MM.1S (cell line): ENCODE measurements at regions not wholly inside any gene's neighbourhood (a gene's known extent, or its start where the extent isn't known, plus 50 kb on each side); places are given as distances from the start of the nearest gene placed in this dataset.

Experiments
- DNase-seq: peaks from one replicate; pipeline ENCODE4 v3.0.0-alpha.2; 2015
- H2AFZ ChIP-seq: fragments of 300-600 bp; sonication (generic); 2 replicates; pipeline ENCODE4 v1.6.0; 2016; ENCODE audit warnings: antibody characterized with exemption, low read length
- H3F3A ChIP-seq: fragments of 300-600 bp; sonication (generic); 2 replicates; pipeline ENCODE4 v1.6.1; 2016; ENCODE audit warnings: mild to moderate bottlenecking, antibody characterized with exemption, low read length, moderate library complexity, mixed read lengths; ENCODE audit not compliant: insufficient read depth
- H3K27ac ChIP-seq: fragments of 300-600 bp; sonication (generic); 2 replicates; pipeline ENCODE4 v1.5.1; 2016; ENCODE audit warnings: mild to moderate bottlenecking, low read length
- H3K27me3 ChIP-seq: fragments of 300-600 bp; sonication (generic); replicated peaks from 2 replicates; pipeline ENCODE4 v1.6.0; 2016; ENCODE audit warnings: low read length; ENCODE audit not compliant: insufficient read depth
- H3K36me3 ChIP-seq: fragments of 300-600 bp; sonication (generic); replicated peaks from 2 replicates; pipeline ENCODE4 v1.6.1; 2016; ENCODE audit warnings: mild to moderate bottlenecking, low read length, mixed read lengths; ENCODE audit not compliant: insufficient read depth
- H3K4me1 ChIP-seq: fragments of 300-600 bp; sonication (generic); 2 replicates; pipeline ENCODE4 v1.6.1; 2016; ENCODE audit warnings: low read length, mixed read lengths
- H3K4me2 ChIP-seq: fragments of 300-600 bp; sonication (generic); 2 replicates; pipeline ENCODE4 v1.6.0; 2016; ENCODE audit warnings: low read depth, low read length
- H3K4me3 ChIP-seq: fragments of 300-600 bp; sonication (generic); 2 replicates; pipeline ENCODE4 v1.5.1; 2016; ENCODE audit warnings: low read length, mixed read lengths
- H3K79me2 ChIP-seq: fragments of 300-600 bp; sonication (generic); 2 replicates; pipeline ENCODE4 v1.6.1; 2016; ENCODE audit warnings: mixed run types, low read length, mixed read lengths
- H3K9ac ChIP-seq: fragments of 300-600 bp; sonication (generic); 2 replicates; pipeline ENCODE4 v1.6.1; 2016; ENCODE audit warnings: low read length, mixed read lengths
- H3K9me2 ChIP-seq: fragments of 300-600 bp; sonication (generic); replicated peaks from 2 replicates; pipeline ENCODE4 v1.6.1; 2016; ENCODE audit warnings: mild to moderate bottlenecking, low read length, mixed read lengths; ENCODE audit not compliant: insufficient read depth
- H3K9me3 ChIP-seq: fragments of 300-600 bp; sonication (generic); replicated peaks from 2 replicates; pipeline ENCODE4 v1.6.1; 2016; ENCODE audit warnings: mild to moderate bottlenecking, low read length, mixed read lengths; ENCODE audit not compliant: insufficient read depth
- H4K20me1 ChIP-seq: fragments of 300-600 bp; sonication (generic); 2 replicates; pipeline ENCODE4 v1.6.1; 2016; ENCODE audit warnings: mild to moderate bottlenecking, low read length, moderate library complexity, mixed read lengths; ENCODE audit not compliant: insufficient read depth
- EZH2 ChIP-seq: fragments of 300-600 bp; sonication (generic); optimal IDR thresholded peaks from 2 replicates; pipeline ENCODE3; 2017; ENCODE audit warnings: low read depth, mild to moderate bottlenecking, antibody characterized with exemption, low read length, mixed read lengths
- EZH2phosphoT487 ChIP-seq: fragments of 300-600 bp; sonication (generic); IDR thresholded peaks from 2 replicates; pipeline ENCODE4 v1.6.1; 2018; ENCODE audit warnings: antibody characterized with exemption, low read length
- TF ChIP-seq, protein P1 (sequence below): fragments of 300-600 bp; sonication (generic); IDR thresholded peaks from 2 replicates; pipeline ENCODE4 v1.5.1; 2016; ENCODE audit warnings: antibody characterized with exemption, low read length, mixed read lengths

GRCh38 chr1:5503556-5504363 lies 488.5 kb downstream of the NPHP4 start:
- Histone ChIP-seq H3K4me3 (no peak overlapping the region), H3K27me3 (peaks cover 90% of the 10 kb centered on the region), H2AFZ (no peak overlapping the region), H3K4me1 (no peaks in the 10 kb centered on the region), H3F3A (no peaks in the 10 kb centered on the region), H3K9ac (no peak overlapping the region), H3K9me2 (no peaks in the 10 kb centered on the region), H3K4me2 (no peak overlapping the region), H3K79me2 (no peaks in the 10 kb centered on the region), H3K36me3 (no peaks in the 10 kb centered on the region), H3K27ac (no peak overlapping the region), H4K20me1 (no peaks in the 10 kb centered on the region; the same call in 1 of the 2 replicates), H3K9me3 (no peaks in the 10 kb centered on the region)
- no peak for TF ChIP-seq EZH2
- TF ChIP-seq, protein P1, sequence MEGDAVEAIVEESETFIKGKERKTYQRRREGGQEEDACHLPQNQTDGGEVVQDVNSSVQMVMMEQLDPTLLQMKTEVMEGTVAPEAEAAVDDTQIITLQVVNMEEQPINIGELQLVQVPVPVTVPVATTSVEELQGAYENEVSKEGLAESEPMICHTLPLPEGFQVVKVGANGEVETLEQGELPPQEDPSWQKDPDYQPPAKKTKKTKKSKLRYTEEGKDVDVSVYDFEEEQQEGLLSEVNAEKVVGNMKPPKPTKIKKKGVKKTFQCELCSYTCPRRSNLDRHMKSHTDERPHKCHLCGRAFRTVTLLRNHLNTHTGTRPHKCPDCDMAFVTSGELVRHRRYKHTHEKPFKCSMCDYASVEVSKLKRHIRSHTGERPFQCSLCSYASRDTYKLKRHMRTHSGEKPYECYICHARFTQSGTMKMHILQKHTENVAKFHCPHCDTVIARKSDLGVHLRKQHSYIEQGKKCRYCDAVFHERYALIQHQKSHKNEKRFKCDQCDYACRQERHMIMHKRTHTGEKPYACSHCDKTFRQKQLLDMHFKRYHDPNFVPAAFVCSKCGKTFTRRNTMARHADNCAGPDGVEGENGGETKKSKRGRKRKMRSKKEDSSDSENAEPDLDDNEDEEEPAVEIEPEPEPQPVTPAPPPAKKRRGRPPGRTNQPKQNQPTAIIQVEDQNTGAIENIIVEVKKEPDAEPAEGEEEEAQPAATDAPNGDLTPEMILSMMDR, result no peak
- TF ChIP-seq EZH2phosphoT487, result no peak
- no peak for DNase-seq

DNA sequence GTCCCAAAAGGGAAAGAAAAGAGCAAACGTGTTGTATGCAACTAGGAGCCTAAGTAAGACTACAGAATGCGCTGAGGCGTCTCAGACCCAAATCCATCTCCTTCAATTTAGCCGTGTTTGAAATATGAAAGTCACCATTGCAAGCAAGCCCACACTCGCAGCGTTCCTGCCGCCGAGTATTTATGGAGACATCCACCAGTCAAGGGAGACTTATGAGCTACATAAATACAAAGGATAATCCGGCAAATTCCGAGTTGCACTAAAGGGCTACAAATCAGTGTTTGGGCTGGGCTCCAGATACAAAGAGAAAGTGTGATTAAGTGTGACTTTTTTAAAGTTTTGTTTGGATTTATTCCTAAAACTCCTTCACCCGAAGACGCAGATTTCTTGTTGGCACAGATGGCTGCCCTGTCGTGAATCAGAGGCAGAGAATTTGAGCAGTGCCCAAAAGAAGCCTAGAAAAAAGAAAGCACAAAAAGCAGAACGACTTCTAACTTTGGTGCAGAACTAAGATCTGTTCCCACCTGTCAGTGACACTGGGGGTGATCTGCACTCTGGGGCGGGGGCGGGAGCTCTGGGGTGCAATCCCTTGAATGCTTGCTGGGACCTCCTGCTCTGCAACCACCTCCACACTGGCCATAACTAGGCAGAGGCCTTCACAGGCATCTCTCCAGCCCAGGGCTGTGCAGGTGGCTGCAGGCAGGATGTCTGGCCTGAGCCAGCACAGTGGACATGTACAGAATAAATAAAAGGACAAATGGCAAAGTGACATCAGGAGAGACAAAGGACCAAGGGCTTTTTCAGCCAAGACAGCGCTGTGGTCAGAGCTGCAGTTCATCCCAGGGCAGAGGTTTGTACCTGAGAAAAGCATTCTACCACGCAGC lies 489.7 kb downstream of the NPHP4 start:
- Histone ChIP-seq H3K27ac (no peak overlapping the region), H2AFZ (no peak overlapping the region), H3K4me1 (no peaks in the 10 kb centered on the region), H3K4me3 (no peak overlapping the region), H4K20me1 (no peaks in the 10 kb centered on the region; the same call in 1 of the 2 replicates), H3K9me3 (no peaks in the 10 kb centered on the region), H3K9ac (no peak overlapping the region), H3K9me2 (no peaks in the 10 kb centered on the region), H3K36me3 (no peaks in the 10 kb centered on the region), H3K4me2 (no peak overlapping the region), H3K27me3 (peaks cover 90% of the 10 kb centered on the region), H3F3A (no peaks in the 10 kb centered on the region), H3K79me2 (no peaks in the 10 kb centered on the region)
- no peak for TF ChIP-seq EZH2phosphoT487
- TF ChIP-seq, protein P1, result no peak
- no peak for TF ChIP-seq EZH2
- no peak for DNase-seq

- no peaks in the 10 kb centered on the region for H3K9me2 ChIP-seq
- H3K79me2 ChIP-seq, result no peaks in the 10 kb centered on the region
- H3K4me2 ChIP-seq, result no peak overlapping the region
- H3K4me3 ChIP-seq, result no peak overlapping the region
- H3K4me1 ChIP-seq, result no peaks in the 10 kb centered on the region
- H2AFZ ChIP-seq, result no peak overlapping the region
- H3K9ac ChIP-seq, result no peak overlapping the region
- DNase-seq, result no peak
- no peaks in the 10 kb centered on the region for H3F3A ChIP-seq
- TF ChIP-seq EZH2phosphoT487 (no peak), EZH2 (no peak)
- TF ChIP-seq, protein P1, result no peak
- no peaks in the 10 kb centered on the region for H3K36me3 ChIP-seq
- no peak overlapping the region for H3K27ac ChIP-seq
- peaks cover 90% of the 10 kb centered on the region for H3K27me3 ChIP-seq
- no peaks in the 10 kb centered on the region for H3K9me3 ChIP-seq
- H4K20me1 ChIP-seq, result no peaks in the 10 kb centered on the region; the same call in 1 of the 2 replicates
These were observed 490.9 kb downstream of the NPHP4 start for GRCh38 chr1:5501206-5501930.
